K562 (cell line): ENCODE measurements at regions not wholly inside any gene's neighbourhood (a gene's known extent, or its start where the extent isn't known, plus 50 kb on each side); places are given as distances from the start of the nearest gene placed in this dataset.

Experiments
- ATAC-seq: fragments of 200-7000 bp; cut with Tn5 transposase; 3 replicates; pipeline ENCODE4 v1.9.1; 2020; ENCODE audit warnings: moderate library complexity
- BruUV-seq: library from RNA; stranded (reverse); fragments of 400-500 nt; replicated peaks from 2 replicates; lab custom pipeline; 2021; lab: Mats Ljungman, UMichigan
- CTCF ChIA-PET: fragments of 300-600 bp; formaldehyde crosslinking; extraction: SDS; loops from one replicate; lab custom pipeline; 2021; ENCODE audit warnings: low intra/inter-chr PET ratio; lab: Yijun Ruan, JAX
- POLR2A ChIA-PET: fragments of 300-600, 350-650 bp; sonication (Branson Sonifier 250); formaldehyde crosslinking; extraction: SDS; loops from one replicate; lab custom pipeline; 2021; ENCODE audit warnings: antibody characterized with exemption, inconsistent platforms; lab: Yijun Ruan, JAX
- DNase-seq, 4 experiments: peaks; one replicate each; pipeline versions ENCODE4 v3.0.0 to v3.0.0-alpha.2; 2011 to 2018; ENCODE audit warnings: low spot score in 3 of 4, mixed read lengths in 3 of 4; ENCODE audit errors: extremely low read depth in 1 of 4
- FAIRE-seq: peaks from 2 replicates; lab custom pipeline; 2011; peaks lifted over from hg19 to GRCh38; lab: Jason Lieb, UNC
- H2AFZ ChIP-seq: 2 replicates; pipeline ENCODE4 v1.6.0; 2011; ENCODE audit warnings: low read depth, low read length, control low read depth, inconsistent platforms
- H3K27ac ChIP-seq: fragments of 200-600 bp; 3 replicates; pipeline ENCODE4 v1.8.0; 2011; ENCODE audit warnings: low read depth, mild to moderate bottlenecking, control low read depth, inconsistent platforms, low read length, moderate library complexity, mixed read lengths; ENCODE audit errors: extremely low read depth
- H3K27me3 ChIP-seq, 2 experiments: fragments of 300-600 bp in 1 of 2; 2 replicates in 1 of 2; 3 replicates in 1 of 2; pipeline versions ENCODE4 v1.6.0 to v1.8.0; 2011; ENCODE audit warnings: inconsistent platforms in 2 of 2, low read length in 2 of 2, mild to moderate bottlenecking in 1 of 2, mixed read lengths in 1 of 2, moderate library complexity in 1 of 2; ENCODE audit not compliant: control insufficient read depth in 2 of 2, insufficient read depth in 2 of 2
- H3K36me3 ChIP-seq: fragments of 300-600 bp; 3 replicates; pipeline ENCODE4 v1.8.0; 2011; ENCODE audit warnings: mild to moderate bottlenecking, low read length, inconsistent platforms; ENCODE audit not compliant: control insufficient read depth, insufficient read depth
- H3K4me1 ChIP-seq, 2 experiments: fragments of 200-600 bp in 1 of 2; replicated peaks in 1 of 2; 2 replicates in 1 of 2; 3 replicates in 1 of 2; pipeline versions ENCODE4 v1.5.1 to v1.8.0; 2011; ENCODE audit warnings: inconsistent platforms in 2 of 2, low read length in 2 of 2, mild to moderate bottlenecking in 1 of 2, mixed read lengths in 1 of 2, moderate library complexity in 1 of 2; ENCODE audit not compliant: control insufficient read depth in 2 of 2, insufficient read depth in 2 of 2
- H3K4me2 ChIP-seq: 2 replicates; pipeline ENCODE4 v1.6.1; 2011; ENCODE audit warnings: low read length, control low read depth, inconsistent platforms, mixed read lengths; ENCODE audit not compliant: insufficient read depth
- H3K4me3 ChIP-seq: fragments of 200-600 bp; sonication (generic), shearing (Covaris generic); 2 replicates; pipeline ENCODE4 v1.5.1; 2016; ENCODE audit warnings: control low read depth, inconsistent platforms
- H3K79me2 ChIP-seq: fragments of 200-600 bp; 3 replicates; pipeline ENCODE4 v1.8.0; 2011; ENCODE audit warnings: low read length, inconsistent platforms; ENCODE audit not compliant: control insufficient read depth, insufficient read depth
- H3K9ac ChIP-seq, 2 experiments: 2 replicates each; pipeline versions ENCODE4 v1.6.0 to v1.6.1; 2011; ENCODE audit warnings: low read depth in 2 of 2, low read length in 2 of 2, control low read depth in 1 of 2, inconsistent platforms in 1 of 2, mild to moderate bottlenecking in 1 of 2, mixed read lengths in 1 of 2; ENCODE audit not compliant: insufficient read depth in 1 of 2
- H3K9me1 ChIP-seq: one replicate; pipeline ENCODE4 v1.6.0; 2011; ENCODE audit warnings: inconsistent platforms, mild to moderate bottlenecking, low read length, moderate library complexity; ENCODE audit not compliant: control insufficient read depth, insufficient read depth
- H3K9me3 ChIP-seq: replicated peaks from 2 replicates; pipeline ENCODE4 v1.5.1; 2011; ENCODE audit warnings: low read depth, low read length, inconsistent platforms; ENCODE audit not compliant: control insufficient read depth, insufficient read depth
- H4K20me1 ChIP-seq: replicated peaks from 2 replicates; pipeline ENCODE4 v1.6.1; 2011; ENCODE audit warnings: low read length, inconsistent platforms, mixed read lengths; ENCODE audit not compliant: control insufficient read depth, insufficient read depth
- HMGN3 ChIP-seq: IDR thresholded peaks from 2 replicates; pipeline ENCODE4 v1.6.1; 2011; ENCODE audit warnings: borderline replicate concordance, low read depth, mild to moderate bottlenecking, mixed read lengths, low read length; ENCODE audit not compliant: insufficient read length; ENCODE audit errors: extremely low read depth
- WGBS: fragments of 100-300 bp; shearing (Covaris generic); methylation state at CpG from one replicate; pipeline ENCODE4 v1.1.6; 2016; ENCODE audit warnings: low coverage, mixed read lengths; ENCODE audit not compliant: insufficient coverage; ENCODE audit errors: missing lambda C conversion rate; 5-methylcytosine and 5-hydroxymethylcytosine counted together
- in situ Hi-C: fragments of 300-500 bp; cut with MboI; formaldehyde crosslinking; loops from 4 replicates; pipeline ENCODE4 v1.15.0; 2018; ENCODE audit warnings: inconsistent platforms, mixed read lengths
- intact Hi-C: fragments of 100-400 bp; cut with micrococcal nuclease; formaldehyde crosslinking; loops from 2 replicates; pipeline ENCODE4 v1.14.2; 2022
- TF ChIP-seq, protein P1 (sequence below), 2 experiments: fragments of 450-650 bp in 1 of 2; sonication (generic) in 1 of 2; formaldehyde crosslinking in 1 of 2; IDR thresholded peaks; 2 replicates each; pipeline versions ENCODE4 v1.7.1 to v1.9.0; 2016 to 2022; ENCODE audit warnings: inconsistent platforms in 1 of 2, mild to moderate bottlenecking in 1 of 2, missing genetic modification reagents in 1 of 2

DNA sequence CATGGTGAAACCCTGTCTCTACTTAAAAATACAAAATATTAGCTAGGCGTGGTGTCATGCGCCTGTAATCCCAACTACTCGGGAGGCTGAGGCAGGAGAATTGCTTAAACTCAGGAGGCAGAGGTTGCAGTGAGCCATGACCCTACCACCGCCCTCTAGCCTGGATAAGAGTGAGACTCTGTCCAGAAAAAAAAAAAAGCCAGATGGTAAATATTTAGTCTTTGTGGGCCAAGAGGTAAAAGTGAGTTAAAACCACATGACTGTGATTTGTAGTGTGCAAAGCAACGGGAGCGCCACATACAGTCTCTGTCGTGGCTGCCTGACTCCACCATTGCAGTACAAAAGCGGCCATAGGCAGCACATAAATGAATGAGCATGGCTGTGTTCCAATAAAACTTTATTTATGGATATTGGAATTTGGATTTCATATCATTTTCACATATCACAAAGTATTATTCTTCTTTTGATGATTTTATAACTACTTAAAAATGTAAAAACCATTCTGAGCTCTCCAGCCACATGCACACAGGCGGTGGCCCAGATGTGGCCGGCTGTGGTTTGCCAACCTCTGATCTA is 51.8 kb upstream of the CASZ1 start:
- TF ChIP-seq HMGN3 = no peak
- TF ChIP-seq, protein P1, sequence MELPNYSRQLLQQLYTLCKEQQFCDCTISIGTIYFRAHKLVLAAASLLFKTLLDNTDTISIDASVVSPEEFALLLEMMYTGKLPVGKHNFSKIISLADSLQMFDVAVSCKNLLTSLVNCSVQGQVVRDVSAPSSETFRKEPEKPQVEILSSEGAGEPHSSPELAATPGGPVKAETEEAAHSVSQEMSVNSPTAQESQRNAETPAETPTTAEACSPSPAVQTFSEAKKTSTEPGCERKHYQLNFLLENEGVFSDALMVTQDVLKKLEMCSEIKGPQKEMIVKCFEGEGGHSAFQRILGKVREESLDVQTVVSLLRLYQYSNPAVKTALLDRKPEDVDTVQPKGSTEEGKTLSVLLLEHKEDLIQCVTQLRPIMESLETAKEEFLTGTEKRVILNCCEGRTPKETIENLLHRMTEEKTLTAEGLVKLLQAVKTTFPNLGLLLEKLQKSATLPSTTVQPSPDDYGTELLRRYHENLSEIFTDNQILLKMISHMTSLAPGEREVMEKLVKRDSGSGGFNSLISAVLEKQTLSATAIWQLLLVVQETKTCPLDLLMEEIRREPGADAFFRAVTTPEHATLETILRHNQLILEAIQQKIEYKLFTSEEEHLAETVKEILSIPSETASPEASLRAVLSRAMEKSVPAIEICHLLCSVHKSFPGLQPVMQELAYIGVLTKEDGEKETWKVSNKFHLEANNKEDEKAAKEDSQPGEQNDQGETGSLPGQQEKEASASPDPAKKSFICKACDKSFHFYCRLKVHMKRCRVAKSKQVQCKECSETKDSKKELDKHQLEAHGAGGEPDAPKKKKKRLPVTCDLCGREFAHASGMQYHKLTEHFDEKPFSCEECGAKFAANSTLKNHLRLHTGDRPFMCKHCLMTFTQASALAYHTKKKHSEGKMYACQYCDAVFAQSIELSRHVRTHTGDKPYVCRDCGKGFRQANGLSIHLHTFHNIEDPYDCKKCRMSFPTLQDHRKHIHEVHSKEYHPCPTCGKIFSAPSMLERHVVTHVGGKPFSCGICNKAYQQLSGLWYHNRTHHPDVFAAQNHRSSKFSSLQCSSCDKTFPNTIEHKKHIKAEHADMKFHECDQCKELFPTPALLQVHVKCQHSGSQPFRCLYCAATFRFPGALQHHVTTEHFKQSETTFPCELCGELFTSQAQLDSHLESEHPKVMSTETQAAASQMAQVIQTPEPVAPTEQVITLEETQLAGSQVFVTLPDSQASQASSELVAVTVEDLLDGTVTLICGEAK (IDR thresholded peaks at IDR 0.05) = peak; percentile 84
- TF ChIP-seq, protein P1 (CRISPR knock-in tag; IDR thresholded peaks at IDR 0.05) = peak; percentile 52; the same call in 1 of the 2 replicates
- Histone ChIP-seq H2AFZ (no peak overlapping the region), H3K4me1 (no peaks in the 10 kb centered on the region), H3K36me3 (no peaks in the 10 kb centered on the region), H4K20me1 (peaks cover 9% of the 10 kb centered on the region; the same call in 1 of the 2 replicates), H3K9me1 (no peaks in the 10 kb centered on the region), H3K79me2 (no peaks in the 10 kb centered on the region), H3K4me2 (no peak overlapping the region), H3K27ac (no peak overlapping the region), H3K9ac (no peak overlapping the region), H3K4me3 (no peak overlapping the region), H3K27me3 (peaks cover 34 to 68% of the 10 kb centered on the region in 2 experiments), H3K9me3 (no peaks in the 10 kb centered on the region)
- ATAC-seq = no peak
- in situ Hi-C loops = no loop called here
- BruUV-seq = no TSS peak
- ChIA-PET CTCF (no interaction called here), POLR2A (interaction anchor here (0.6 to 1.3 kb wide), 5 partner anchors 11 to 1020 kb away, joined by 3 to 5 read pairs (median 3); no protein-coding TSS in a partner anchor)
- FAIRE-seq = no peak
- under 1% methylated on average over 10 of the region's 10 CpGs for WGBS
- DNase-seq = no peak
- intact Hi-C loops = no loop called here
